GM21717 (cell line): ENCODE measurements at regions not wholly inside any gene's neighbourhood (a gene's known extent, or its start where the extent isn't known, plus 50 kb on each side); places are given as distances from the start of the nearest gene placed in this dataset.
"Not testable (repeated sequence)": the region's sequence is repeated elsewhere in the genome, so short reads cannot be mapped to it uniquely, and the experiment has no call there.

Experiments
- ATAC-seq: cut with Tn5 transposase; IDR thresholded peaks from one replicate; pipeline ENCODE4 v1.9.1; 2021; ENCODE audit warnings: mild to moderate bottlenecking, moderate library complexity; ENCODE audit not compliant: unreplicated experiment

GRCh38 chr6:105562027-105562426 is 159.1 kb upstream of the PREP start:
- no peak for ATAC-seq

GRCh38 chr6:105561486-105561885 is 158.6 kb upstream of the PREP start:
- ATAC-seq: no peak

- ATAC-seq: peak; percentile 92
These were observed 157.8 kb upstream of the PREP start for GRCh38 chr6:105560611-105561066.

DNA sequence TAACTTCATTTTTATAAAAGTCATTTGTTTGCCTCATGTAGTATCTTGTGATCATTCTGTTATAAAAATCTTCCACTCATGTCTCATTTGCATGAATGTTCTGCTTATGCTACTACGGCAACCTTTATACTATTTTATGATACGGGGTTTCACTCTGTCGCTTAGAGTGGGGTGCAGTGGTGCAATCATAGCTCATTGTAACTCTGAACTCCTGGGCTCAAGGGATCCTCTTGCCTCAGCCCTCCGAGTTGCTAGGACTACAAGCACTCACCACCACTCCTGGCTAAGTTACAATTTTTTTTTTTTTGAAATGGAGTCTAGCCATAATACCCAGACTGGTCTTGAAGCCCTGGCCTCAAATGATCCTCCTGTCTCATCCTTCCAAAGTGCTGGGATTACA is 154.4 kb upstream of the PREP start:
- ATAC-seq: no peak

DNA sequence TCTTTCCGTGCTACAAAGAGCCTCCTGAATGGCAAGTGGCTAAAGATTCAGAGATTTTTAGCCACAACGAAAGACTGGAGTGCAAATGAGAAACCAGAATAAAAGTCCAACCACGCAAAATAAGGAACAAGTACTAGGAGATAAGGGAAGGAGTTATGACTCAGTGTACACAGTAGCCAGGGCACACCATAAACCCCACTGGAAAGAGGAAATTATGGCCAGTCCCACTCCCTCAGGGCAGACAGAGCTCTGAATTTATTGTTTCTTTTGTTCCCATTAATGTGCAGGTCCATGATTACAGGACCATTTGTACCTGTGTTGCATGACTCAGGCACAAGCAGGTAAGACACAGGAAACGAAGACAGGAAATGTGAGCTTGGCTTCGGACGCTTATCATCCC is 150.3 kb upstream of the PREP start:
- no peak for ATAC-seq

DNA sequence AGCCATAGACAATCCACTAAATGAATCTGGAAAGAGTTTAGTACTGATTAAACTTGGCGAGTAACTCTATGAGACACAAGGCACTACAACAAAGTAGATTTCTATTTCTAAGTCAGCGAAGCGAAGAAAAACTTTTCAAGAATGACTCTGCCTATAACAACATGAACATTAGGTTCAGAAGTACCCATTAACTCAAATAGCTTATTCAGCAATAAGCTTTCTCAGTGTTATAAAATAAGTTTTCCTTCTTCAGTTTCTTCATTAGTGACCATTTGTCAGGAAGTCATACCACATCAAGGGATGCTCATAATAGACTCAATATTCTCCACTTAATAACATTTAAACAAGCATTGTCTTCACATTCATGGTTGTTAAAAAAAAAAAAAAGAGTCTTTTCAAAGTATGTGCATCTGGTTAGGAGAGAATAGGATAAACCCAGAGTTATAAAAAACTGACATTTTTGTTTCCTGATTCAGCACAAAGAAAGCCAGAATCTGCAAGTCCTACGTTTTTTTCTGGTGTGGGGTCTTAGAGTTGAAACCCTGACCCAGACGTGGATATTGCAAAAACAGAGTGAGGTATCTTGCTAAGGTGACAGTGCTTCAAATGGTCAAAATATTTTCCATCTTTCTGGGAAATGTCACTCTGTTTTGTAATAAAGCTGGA is 148.2 kb upstream of the PREP start:
- no peak for ATAC-seq

DNA sequence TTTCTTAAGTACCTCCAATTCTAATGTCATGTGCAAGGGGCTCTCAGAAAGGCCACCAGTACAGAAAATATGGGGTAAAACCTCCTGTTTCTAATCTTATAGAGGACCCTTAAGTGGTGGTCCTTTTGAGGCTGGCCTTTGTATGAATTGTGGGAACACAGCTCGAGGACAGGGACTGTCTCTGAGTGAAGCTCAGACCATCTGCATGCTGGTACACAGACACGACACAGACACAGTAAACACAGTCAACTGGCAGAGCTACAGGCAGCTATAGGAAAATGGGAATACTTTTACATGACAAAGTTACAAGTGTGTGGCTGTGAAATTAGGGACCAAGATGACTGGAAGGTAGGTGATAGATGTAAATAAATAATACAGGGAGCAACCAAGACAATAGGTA is 143.9 kb upstream of the PREP start:
- ATAC-seq: no peak

DNA sequence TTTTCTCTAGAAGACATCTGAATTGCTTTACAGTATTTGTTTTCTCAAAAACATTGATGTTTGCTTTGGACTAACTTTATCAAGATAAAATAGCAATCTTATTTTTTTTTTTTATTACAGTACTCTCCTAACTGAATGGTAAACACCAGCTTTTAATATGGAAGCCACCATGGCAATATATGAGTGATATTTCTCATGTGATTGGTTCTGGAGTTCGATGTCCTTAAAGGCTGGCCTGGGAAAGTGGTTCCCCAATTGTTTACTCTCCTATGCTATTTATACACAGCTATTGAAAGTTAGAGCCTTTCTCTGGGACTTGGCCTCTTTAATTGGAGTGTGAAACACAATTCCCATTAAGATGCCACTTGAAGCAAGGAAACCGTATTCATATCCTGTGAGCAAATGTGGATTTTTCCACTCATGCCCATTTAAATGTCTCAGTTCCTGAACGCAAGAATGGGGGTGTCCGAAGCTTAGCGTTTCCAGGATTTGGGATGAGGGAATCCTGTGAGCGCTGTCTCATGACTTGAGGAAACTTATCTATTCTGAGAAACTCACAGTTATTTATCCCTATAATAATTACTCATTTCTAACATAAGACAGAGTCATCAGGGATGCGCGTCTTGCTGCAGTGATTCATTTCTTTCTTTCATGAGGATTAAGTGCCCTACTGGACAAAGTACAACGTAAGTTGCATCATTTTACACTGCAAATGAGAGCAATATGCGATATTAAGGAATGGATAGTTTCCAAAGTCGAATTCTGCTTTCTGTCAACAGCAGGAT is 143.3 kb upstream of the PREP start:
- ATAC-seq: no peak

DNA sequence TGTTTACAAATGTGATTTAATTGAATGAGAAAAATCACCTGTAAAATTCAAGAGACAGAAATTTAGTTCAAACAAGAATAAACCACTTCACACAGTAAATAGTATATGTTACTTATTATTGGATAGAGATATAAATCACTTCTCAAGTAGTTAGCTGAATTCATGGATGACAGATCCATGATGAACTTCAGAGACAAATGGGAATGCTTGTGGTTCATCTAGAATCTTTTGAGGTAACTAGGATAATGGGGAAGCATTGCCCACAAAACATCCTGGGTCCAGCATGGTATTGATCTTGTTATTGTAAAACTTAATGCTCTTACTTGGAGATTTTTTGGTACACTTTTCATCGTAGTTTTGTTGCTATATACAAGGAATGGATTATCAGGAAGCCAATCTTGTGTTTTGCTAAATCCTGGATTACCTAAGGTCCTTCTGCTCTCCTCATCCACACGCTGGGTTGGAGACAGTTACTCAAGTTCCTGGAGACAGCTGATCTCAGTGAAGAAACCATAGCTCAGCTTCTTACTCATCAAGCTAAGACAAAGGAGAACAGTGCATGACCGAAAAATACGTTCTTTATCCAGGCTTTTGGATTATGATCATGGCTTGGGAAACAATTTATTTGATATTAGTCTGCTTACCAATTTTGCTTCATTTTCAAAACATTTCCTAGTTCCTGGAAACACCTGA is 142.5 kb upstream of the PREP start:
- ATAC-seq: no peak

- no peak for ATAC-seq
These were observed 137.0 kb upstream of the PREP start for GRCh38 chr6:105539911-105540310.

DNA sequence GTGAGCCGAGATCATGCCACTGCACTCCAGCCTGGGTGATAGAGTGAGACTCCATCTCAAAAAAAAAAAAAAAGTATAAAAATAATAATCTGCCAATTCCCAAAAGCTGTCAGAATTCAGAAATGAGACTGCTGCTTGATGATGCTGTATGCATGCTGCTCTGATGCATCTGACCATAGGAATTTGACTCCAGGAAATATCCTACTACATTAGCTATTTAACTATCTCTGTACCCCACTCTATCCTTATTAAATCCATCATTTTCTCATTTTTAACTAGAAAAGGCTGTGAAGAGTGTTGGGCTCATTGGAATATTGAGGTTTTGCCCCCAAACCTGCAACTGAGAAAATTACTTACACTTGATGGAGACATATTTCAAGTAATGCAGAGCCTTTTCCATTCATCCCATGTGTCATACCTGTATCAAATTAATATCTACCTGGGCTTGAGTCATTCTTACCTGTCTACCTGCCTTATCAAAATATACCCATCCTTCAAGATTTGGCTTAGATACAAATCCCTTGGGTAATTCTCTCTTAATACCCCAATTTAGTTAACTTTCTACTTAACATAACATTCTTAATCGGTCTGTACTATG is 135.2 kb upstream of the PREP start:
- ATAC-seq: no peak

- no peak for ATAC-seq
These were observed 134.1 kb upstream of the PREP start for GRCh38 chr6:105536961-105537360.

DNA sequence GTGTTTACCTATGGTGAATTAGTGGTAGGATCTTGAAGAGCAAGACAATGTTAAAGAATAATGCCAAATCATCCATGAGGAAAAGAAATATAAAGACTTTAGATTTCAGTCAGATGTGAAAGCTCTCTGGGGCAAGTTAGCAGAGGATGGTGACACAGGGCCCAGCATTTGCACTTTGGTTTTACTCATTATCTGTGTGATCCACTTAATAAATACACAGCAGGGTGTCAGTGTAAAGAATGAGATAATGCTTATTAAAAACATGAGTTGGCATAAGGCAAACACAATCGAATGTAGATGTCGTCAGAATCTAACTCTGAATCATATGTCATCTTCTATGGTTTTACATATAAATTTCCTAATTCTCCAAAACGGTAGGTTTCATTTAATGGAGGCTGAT is 130.4 kb upstream of the PREP start:
- no peak for ATAC-seq

GRCh38 chr6:105526225-105526872 is 123.5 kb upstream of the PREP start:
- ATAC-seq: no peak

- ATAC-seq: no peak
These were observed 119.9 kb upstream of the PREP start for GRCh38 chr6:105522626-105523322.

GRCh38 chr6:105519954-105520353 is 117.1 kb upstream of the PREP start:
- no peak for ATAC-seq

DNA sequence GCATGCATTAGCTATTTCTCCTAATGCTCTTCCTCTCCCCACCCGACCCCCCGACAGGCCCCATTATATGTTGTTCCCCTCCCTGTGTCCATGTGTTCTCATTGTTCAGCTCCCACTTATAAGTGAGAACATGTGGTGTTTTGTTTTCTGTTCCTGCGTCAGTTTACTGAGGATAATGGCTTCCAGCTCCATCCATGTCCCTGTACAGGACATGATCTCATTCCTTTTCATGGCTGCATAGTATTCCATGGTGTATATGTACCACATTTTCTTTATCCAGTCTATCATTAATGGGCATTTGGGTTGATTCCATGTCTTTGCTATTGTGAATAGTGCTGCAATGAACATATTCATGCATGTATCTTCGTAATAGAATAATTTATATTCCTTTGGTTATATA is 116.1 kb upstream of the PREP start:
- not testable (repeated sequence) for ATAC-seq

DNA sequence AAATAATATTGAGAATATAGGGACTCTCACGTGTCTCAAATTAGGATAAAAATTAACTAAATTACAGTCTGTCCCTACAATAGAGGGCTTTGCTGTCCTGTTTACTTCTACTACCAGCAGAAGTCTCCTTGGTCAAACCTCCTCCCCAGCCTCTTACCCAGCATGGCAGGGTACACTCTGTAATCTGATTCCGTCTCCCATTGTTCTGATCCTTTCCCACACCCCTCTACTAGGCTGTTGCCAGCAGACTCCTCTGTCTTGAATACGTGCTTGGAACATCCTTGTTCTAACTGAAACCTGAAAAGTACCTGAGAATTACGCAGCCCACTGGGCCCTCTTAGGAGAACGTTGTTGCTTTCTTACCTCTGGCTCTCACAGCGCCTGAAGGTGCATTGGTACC is 112.2 kb upstream of the PREP start:
- ATAC-seq: no peak

GRCh38 chr6:105514306-105514705 is 111.4 kb upstream of the PREP start:
- ATAC-seq: no peak

GRCh38 chr6:105511639-105512038 is 108.8 kb upstream of the PREP start:
- no peak for ATAC-seq
